HG03135 (cell line): ENCODE measurements at regions not wholly inside any gene's neighbourhood (a gene's known extent, or its start where the extent isn't known, plus 50 kb on each side); places are given as distances from the start of the nearest gene placed in this dataset.

Source experiments
- ATAC-seq: cut with Tn5 transposase; IDR thresholded peaks from one replicate; pipeline ENCODE4 v1.9.1; 2021; ENCODE audit warnings: mild to moderate bottlenecking, moderate library complexity; ENCODE audit not compliant: unreplicated experiment

GRCh38 chr13:29908416-29909080 is 58.1 kb upstream of the UBL3 start:
- no peak for ATAC-seq

DNA sequence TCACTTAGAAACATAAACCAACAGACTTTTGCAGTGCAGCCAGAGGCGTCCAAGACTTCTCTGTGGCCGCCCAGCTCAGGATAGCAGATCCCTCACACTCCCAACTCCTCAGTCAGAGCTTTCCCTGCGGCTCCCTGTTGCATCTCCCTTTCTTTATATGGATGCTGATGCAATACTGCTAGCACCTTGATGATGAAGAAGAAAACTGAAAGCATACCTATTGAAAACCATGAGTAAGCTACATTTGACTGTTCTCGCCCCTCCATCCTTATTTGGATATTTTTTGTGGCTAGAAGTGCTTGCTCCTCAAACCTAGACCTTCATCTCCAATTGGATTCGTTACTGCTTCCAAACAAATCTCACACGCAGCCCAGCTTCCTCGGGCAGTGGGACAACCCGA is 57.3 kb upstream of the UBL3 start:
- no peak for ATAC-seq

DNA sequence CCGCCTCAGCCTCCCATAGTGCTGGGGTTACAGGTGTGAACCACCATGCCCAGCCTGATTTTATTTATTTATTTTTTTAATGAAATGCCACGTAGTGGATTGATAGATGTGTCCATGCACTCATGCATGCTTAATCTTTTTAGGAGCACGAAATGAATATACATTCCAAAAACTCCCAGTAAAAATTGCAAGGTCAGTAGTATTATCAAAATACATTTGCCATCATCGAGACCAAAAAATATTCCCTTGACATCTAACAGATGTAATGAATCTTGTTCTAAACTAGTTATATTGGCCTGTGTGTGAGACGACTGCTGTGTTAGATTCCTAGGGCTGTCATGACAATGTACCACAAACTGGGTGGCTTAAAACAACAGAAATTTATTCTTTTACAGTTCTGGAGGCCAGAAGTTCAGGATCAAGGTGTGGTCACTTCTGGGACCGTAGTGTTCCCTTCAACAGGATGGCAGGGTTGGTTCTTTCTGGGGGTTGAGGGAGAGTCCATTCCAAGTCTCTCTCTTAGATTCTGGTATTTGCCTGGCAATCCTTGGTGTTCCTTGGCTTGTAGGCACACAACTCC is 56.1 kb upstream of the UBL3 start:
- no peak for ATAC-seq

GRCh38 chr13:29905845-29906244 is 55.4 kb upstream of the UBL3 start:
- ATAC-seq: no peak

GRCh38 chr13:29903996-29904395 is 53.6 kb upstream of the UBL3 start:
- no peak for ATAC-seq

- no peak for ATAC-seq
Measured at GRCh38 chr13:29903543-29903942, 53.1 kb upstream of the UBL3 start.

- no peak for ATAC-seq
Measured at GRCh38 chr13:29902632-29903305, 52.4 kb upstream of the UBL3 start.

GRCh38 chr13:29901710-29902631 is 51.6 kb upstream of the UBL3 start:
- no peak for ATAC-seq
